Testis (tissue), 2 donors: ENCODE measurements at regions not wholly inside any gene's neighbourhood (a gene's known extent, or its start where the extent isn't known, plus 50 kb on each side); places are given as distances from the start of the nearest gene placed in this dataset.
"Not testable (repeated sequence)": the region's sequence is repeated elsewhere in the genome, so short reads cannot be mapped to it uniquely, and the experiment has no call there.

Source experiments
- DNase-seq: peaks from one replicate; pipeline ENCODE4 v3.0.0-alpha.2; 2019
- H3K27ac ChIP-seq, 2 donors: fragments of 200-600 bp; sonication (generic); one replicate each; pipeline ENCODE4 v1.5.1; 2019
- H3K27me3 ChIP-seq: fragments of 200-600 bp; sonication (generic); one replicate; pipeline ENCODE4 v1.5.1; 2019
- H3K36me3 ChIP-seq: fragments of 200-600 bp; sonication (generic); one replicate; pipeline ENCODE4 v1.5.1; 2017; ENCODE audit warnings: low read depth; ENCODE audit errors: missing control alignments
- H3K4me1 ChIP-seq: fragments of 200-600 bp; sonication (generic); one replicate; pipeline ENCODE4 v1.5.1; 2019
- H3K4me3 ChIP-seq, 2 donors: fragments of 200-600 bp; sonication (generic); one replicate each; pipeline ENCODE4 v1.5.1; 2017 to 2019
- H3K9me3 ChIP-seq: fragments of 200-600 bp; sonication (generic); one replicate; pipeline ENCODE4 v1.5.1; 2017
- CTCF ChIP-seq, 3 experiments: fragments of 450-650 bp in 2 of 3; fragments of 200-600 bp in 1 of 3; sonication (generic) in 1 of 3; IDR thresholded peaks; one replicate each; pipeline ENCODE4 v1.5.1; 2016 to 2019; ENCODE audit warnings: antibody characterized with exemption in 3 of 3, mild to moderate bottlenecking in 2 of 3, moderate library complexity in 1 of 3
- POLR2A ChIP-seq: fragments of 450-650 bp; IDR thresholded peaks from one replicate; pipeline ENCODE4 v1.6.1; 2017; ENCODE audit warnings: antibody characterized with exemption, mild to moderate bottlenecking, moderate library complexity
- WGBS, 2 donors: methylation state at CpG; one replicate each; pipeline ENCODE4 v1.1.5; 2018; 5-methylcytosine and 5-hydroxymethylcytosine counted together
- intact Hi-C: fragments of 100-400 bp; cut with DNase I; formaldehyde crosslinking; loops from one replicate; pipeline ENCODE4 v1.15.1; 2023; ENCODE audit warnings: low total_unique reads

GRCh38 chr17:71799657-71800056, 321.2 kb upstream of the SOX9 start:
- DNase-seq = no peak
- TF ChIP-seq CTCF (IDR thresholded peaks at IDR 0.05) (no peak), POLR2A (no peak)
- no peaks in the 10 kb centered on the region for H3K36me3 ChIP-seq
- no peaks in the 10 kb centered on the region for H3K9me3 ChIP-seq
- H3K4me1 ChIP-seq = no peaks in the 10 kb centered on the region
- H3K4me3 ChIP-seq = no peak overlapping the region
- no peaks in the 10 kb centered on the region for H3K27me3 ChIP-seq
- WGBS, 2 donors = 82 to 93% methylated on average over 3 of the region's 3 CpGs
- intact Hi-C loops = no loop called here
- no peak overlapping the region for H3K27ac ChIP-seq

GRCh38 chr17:71801301-71801700, 319.5 kb upstream of the SOX9 start:
- Histone ChIP-seq H3K4me3 (no peak overlapping the region), H3K27ac (no peak overlapping the region), H3K9me3 (no peaks in the 10 kb centered on the region), H3K4me1 (no peaks in the 10 kb centered on the region), H3K27me3 (no peaks in the 10 kb centered on the region), H3K36me3 (no peaks in the 10 kb centered on the region)
- TF ChIP-seq POLR2A = no peak
- TF ChIP-seq CTCF (IDR thresholded peaks at IDR 0.05) = no peak
- no peak for DNase-seq
- 62 to 86% methylated on average over 6 of the region's 6 CpGs for WGBS, 2 donors
- intact Hi-C loops = no loop called here

- Histone ChIP-seq H3K4me1 (no peaks in the 10 kb centered on the region), H3K27ac (no peak overlapping the region), H3K9me3 (no peaks in the 10 kb centered on the region), H3K4me3 (no peak overlapping the region), H3K36me3 (no peaks in the 10 kb centered on the region), H3K27me3 (no peaks in the 10 kb centered on the region)
- DNase-seq = no peak
- intact Hi-C loops = no loop called here
- WGBS, 2 donors = 96 to 99% methylated on average over 3 of the region's 3 CpGs
- TF ChIP-seq CTCF (IDR thresholded peaks at IDR 0.05) (no peak), POLR2A (no peak)
These were observed 318.2 kb upstream of the SOX9 start for GRCh38 chr17:71802663-71803062.

- H3K9me3 ChIP-seq = no peaks in the 10 kb centered on the region
- no peaks in the 10 kb centered on the region for H3K36me3 ChIP-seq
- WGBS, 2 donors = 98 to 100% methylated on average over 1 of the region's 1 CpG
- no peaks in the 10 kb centered on the region for H3K4me1 ChIP-seq
- H3K27me3 ChIP-seq = no peaks in the 10 kb centered on the region
- H3K27ac ChIP-seq = no peak overlapping the region
- no peak for DNase-seq
- no peak for TF ChIP-seq POLR2A
- no peak for TF ChIP-seq CTCF (IDR thresholded peaks at IDR 0.05)
- H3K4me3 ChIP-seq = no peak overlapping the region
- intact Hi-C loops = no loop called here
These were observed 317.1 kb upstream of the SOX9 start for GRCh38 chr17:71803656-71804284.

GRCh38 chr17:71809537-71809936, 311.3 kb upstream of the SOX9 start:
- Histone ChIP-seq H3K27me3 (no peaks in the 10 kb centered on the region), H3K4me3 (no peak overlapping the region), H3K27ac (no peak overlapping the region), H3K4me1 (no peaks in the 10 kb centered on the region), H3K9me3 (no peaks in the 10 kb centered on the region), H3K36me3 (no peaks in the 10 kb centered on the region)
- TF ChIP-seq POLR2A (no peak), CTCF (IDR thresholded peaks at IDR 0.05) (no peak)
- no peak for DNase-seq
- intact Hi-C loops = no loop called here

GRCh38 chr17:71813861-71814260, 307.0 kb upstream of the SOX9 start:
- DNase-seq, H3K4me3 ChIP-seq, H3K9me3 ChIP-seq, H3K4me1 ChIP-seq, intact Hi-C loops, H3K36me3 ChIP-seq, H3K27me3 ChIP-seq, H3K27ac ChIP-seq: not testable (repeated sequence)
